GM23338 (cell line): ENCODE measurements at regions not wholly inside any gene's neighbourhood (a gene's known extent, or its start where the extent isn't known, plus 50 kb on each side); places are given as distances from the start of the nearest gene placed in this dataset.

ENCODE experiments used
- ATAC-seq: fragments of 200-7000 bp; cut with Tn5 transposase; 3 replicates; pipeline ENCODE4 v1.9.1; 2020
- DNase-seq: peaks from one replicate; pipeline ENCODE4 v3.0.0-alpha.2; 2015; ENCODE audit warnings: low spot score
- H2AFZ ChIP-seq: fragments of 200-600 bp; sonication (generic); 2 replicates; pipeline ENCODE4 v1.8.0; 2016; ENCODE audit warnings: antibody characterized with exemption, mild to moderate bottlenecking, moderate library complexity
- H3F3A ChIP-seq: fragments of 200-600 bp; sonication (generic); replicated peaks from 2 replicates; pipeline ENCODE4 v1.8.0; 2017; ENCODE audit warnings: antibody characterized with exemption, mixed run types, low read depth
- H3K27ac ChIP-seq: fragments of 200-600 bp; sonication (generic); 2 replicates; pipeline ENCODE4 v1.6.1; 2016; ENCODE audit warnings: low read depth
- H3K27me3 ChIP-seq: fragments of 200-600 bp; sonication (generic); 2 replicates; pipeline ENCODE4 v1.8.0; 2016; ENCODE audit warnings: mild to moderate bottlenecking, mixed run types, moderate library complexity; ENCODE audit not compliant: insufficient read depth
- H3K36me3 ChIP-seq: fragments of 200-600 bp; sonication (generic); 2 replicates; pipeline ENCODE4 v1.8.0; 2016; ENCODE audit warnings: mild to moderate bottlenecking; ENCODE audit not compliant: insufficient read depth
- H3K4me1 ChIP-seq: fragments of 200-600 bp; sonication (generic); 2 replicates; pipeline ENCODE4 v1.8.0; 2016; ENCODE audit warnings: mild to moderate bottlenecking, moderate library complexity; ENCODE audit not compliant: insufficient read depth
- H3K4me2 ChIP-seq: fragments of 200-600 bp; sonication (generic); 2 replicates; pipeline ENCODE4 v1.7.1; 2017; ENCODE audit warnings: mixed run types
- H3K4me3 ChIP-seq: fragments of 200-600 bp; sonication (generic); 2 replicates; pipeline ENCODE4 v1.6.1; 2016; ENCODE audit warnings: mixed run types
- H3K79me2 ChIP-seq: fragments of 200-600 bp; sonication (generic); replicated peaks from 2 replicates; pipeline ENCODE4 v1.8.0; 2017; ENCODE audit warnings: mild to moderate bottlenecking; ENCODE audit not compliant: insufficient read depth
- H3K9me2 ChIP-seq: fragments of 200-600 bp; sonication (generic); 2 replicates; pipeline ENCODE4 v1.8.0; 2017; ENCODE audit not compliant: insufficient read depth
- H4K20me1 ChIP-seq: fragments of 200-600 bp; sonication (generic); replicated peaks from 2 replicates; pipeline ENCODE4 v1.8.0; 2017; ENCODE audit warnings: mild to moderate bottlenecking; ENCODE audit not compliant: insufficient read depth
- H3K27ac Mint-ChIP-seq: 2 replicates; pipeline ENCODE4 v1.8.0; 2020; ENCODE audit warnings: inconsistent platforms, mild to moderate bottlenecking, moderate library complexity, mixed read lengths
- H3K27me3 Mint-ChIP-seq: 3 replicates; pipeline ENCODE4 v1.8.0; 2022; ENCODE audit warnings: low read depth, mild to moderate bottlenecking, moderate library complexity, mixed read lengths, inconsistent platforms; ENCODE audit not compliant: insufficient read depth, poor library complexity
- H3K36me3 Mint-ChIP-seq: 3 replicates; pipeline ENCODE4 v1.8.0; 2021; ENCODE audit warnings: low read depth, mild to moderate bottlenecking, inconsistent platforms, moderate library complexity, mixed read lengths
- H3K4me1 Mint-ChIP-seq: 3 replicates; pipeline ENCODE4 v1.8.0; 2020; ENCODE audit warnings: mild to moderate bottlenecking, inconsistent platforms, mixed read lengths
- H3K4me3 Mint-ChIP-seq: 3 replicates; pipeline ENCODE4 v1.8.0; 2021; ENCODE audit warnings: moderate library complexity, mild to moderate bottlenecking, inconsistent platforms, mixed read lengths
- H3K9me3 Mint-ChIP-seq: 3 replicates; pipeline ENCODE4 v1.8.0; 2020; ENCODE audit warnings: moderate library complexity, mild to moderate bottlenecking, inconsistent platforms, mixed read lengths
- CREB1 ChIP-seq: fragments of 250-450 bp; sonication (Bioruptor Pico); IDR thresholded peaks from 2 replicates; pipeline ENCODE4 v1.5.0; 2020; ENCODE audit warnings: low read depth, mild to moderate bottlenecking, moderate library complexity
- EZH2 ChIP-seq: fragments of 200-600 bp; sonication (generic); IDR thresholded peaks from one replicate; pipeline ENCODE4 v1.8.0; 2017; ENCODE audit warnings: antibody characterized with exemption, mild to moderate bottlenecking, low read depth; ENCODE audit not compliant: unreplicated experiment
- EZH2phosphoT487 ChIP-seq: fragments of 200-600 bp; sonication (generic); IDR thresholded peaks from one replicate; pipeline ENCODE4 v1.8.1; 2018; ENCODE audit warnings: antibody characterized with exemption; ENCODE audit not compliant: unreplicated experiment
- JUNB ChIP-seq: IDR thresholded peaks from one replicate; pipeline ENCODE4 v1.6.1; 2016; ENCODE audit warnings: antibody characterized with exemption; ENCODE audit not compliant: unreplicated experiment
- NANOG ChIP-seq: IDR thresholded peaks from 2 replicates; pipeline ENCODE4 v1.6.1; 2016; ENCODE audit warnings: antibody characterized with exemption, borderline replicate concordance
- POLR2AphosphoS5 ChIP-seq: IDR thresholded peaks from 2 replicates; pipeline ENCODE4 v1.6.1; 2016; ENCODE audit warnings: antibody characterized with exemption, low read depth
- ZNF331 ChIP-seq: fragments of 250-450 bp; sonication (Bioruptor Pico); IDR thresholded peaks from 2 replicates; pipeline ENCODE4 v1.5.0; 2020; ENCODE audit warnings: low read depth, mild to moderate bottlenecking, moderate library complexity
- TF ChIP-seq, protein P1 (sequence below), 2 experiments: fragments of 200-600 bp in 1 of 2; sonication (generic) in 1 of 2; conservative IDR thresholded peaks; 2 replicates each; pipeline versions ENCODE4 v1.5.1 to v1.6.1; 2016 to 2017; ENCODE audit warnings: antibody characterized with exemption in 2 of 2, low read depth in 2 of 2, mild to moderate bottlenecking in 2 of 2, moderate library complexity in 1 of 2
- TF ChIP-seq, protein P2 (sequence below): IDR thresholded peaks from one replicate; pipeline ENCODE4 v1.6.1; 2018; ENCODE audit warnings: antibody characterized with exemption; ENCODE audit not compliant: unreplicated experiment
- TF ChIP-seq, protein P3 (sequence below): fragments of 250-450 bp; sonication (Bioruptor Pico); IDR thresholded peaks from 2 replicates; pipeline ENCODE4 v1.5.0; 2020; ENCODE audit warnings: mild to moderate bottlenecking, moderate library complexity

DNA sequence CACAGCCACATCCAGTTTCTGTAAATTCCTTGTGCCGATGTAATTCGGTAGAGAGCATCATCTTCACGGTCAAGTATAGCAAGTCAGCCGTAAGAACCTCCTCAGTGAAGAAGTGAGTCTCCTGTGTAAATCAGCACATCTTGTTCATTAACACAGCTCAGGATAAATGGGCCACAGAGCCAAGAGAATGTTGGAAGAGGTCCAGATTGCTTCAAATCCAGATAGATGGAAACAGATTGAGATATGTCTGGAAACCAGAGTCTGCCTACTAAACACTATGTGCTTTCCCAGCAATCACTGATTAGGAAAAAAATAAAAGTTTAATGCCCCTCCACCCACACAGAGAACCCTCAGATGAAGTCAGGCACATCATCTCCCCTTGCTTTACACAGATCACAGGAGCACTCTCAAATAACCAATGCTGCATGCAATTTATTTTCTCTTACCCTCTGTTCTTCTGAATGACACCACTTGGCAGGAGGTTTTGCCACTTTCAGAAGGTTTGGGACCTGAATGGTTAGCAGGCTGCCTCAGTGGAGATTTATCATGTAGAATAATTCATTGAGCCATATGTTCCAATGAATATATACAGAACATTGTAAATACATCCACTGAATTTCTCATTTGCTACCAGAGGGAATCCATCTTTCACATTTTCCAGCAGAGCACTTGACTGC lies 357.7 kb downstream of the C4orf33 start (continued):
- TF ChIP-seq, protein P1, sequence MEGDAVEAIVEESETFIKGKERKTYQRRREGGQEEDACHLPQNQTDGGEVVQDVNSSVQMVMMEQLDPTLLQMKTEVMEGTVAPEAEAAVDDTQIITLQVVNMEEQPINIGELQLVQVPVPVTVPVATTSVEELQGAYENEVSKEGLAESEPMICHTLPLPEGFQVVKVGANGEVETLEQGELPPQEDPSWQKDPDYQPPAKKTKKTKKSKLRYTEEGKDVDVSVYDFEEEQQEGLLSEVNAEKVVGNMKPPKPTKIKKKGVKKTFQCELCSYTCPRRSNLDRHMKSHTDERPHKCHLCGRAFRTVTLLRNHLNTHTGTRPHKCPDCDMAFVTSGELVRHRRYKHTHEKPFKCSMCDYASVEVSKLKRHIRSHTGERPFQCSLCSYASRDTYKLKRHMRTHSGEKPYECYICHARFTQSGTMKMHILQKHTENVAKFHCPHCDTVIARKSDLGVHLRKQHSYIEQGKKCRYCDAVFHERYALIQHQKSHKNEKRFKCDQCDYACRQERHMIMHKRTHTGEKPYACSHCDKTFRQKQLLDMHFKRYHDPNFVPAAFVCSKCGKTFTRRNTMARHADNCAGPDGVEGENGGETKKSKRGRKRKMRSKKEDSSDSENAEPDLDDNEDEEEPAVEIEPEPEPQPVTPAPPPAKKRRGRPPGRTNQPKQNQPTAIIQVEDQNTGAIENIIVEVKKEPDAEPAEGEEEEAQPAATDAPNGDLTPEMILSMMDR (conservative IDR thresholded peaks at IDR 0.05; ENCODE audit: low read depth in 2 of 2) = no peak
- TF ChIP-seq JUNB (no peak), POLR2AphosphoS5 (no peak), EZH2 (no peak), ZNF331 (CRISPR knock-in tag) (no peak), EZH2phosphoT487 (no peak), CREB1 (CRISPR knock-in tag) (no peak), NANOG (no peak)
- TF ChIP-seq, protein P2, sequence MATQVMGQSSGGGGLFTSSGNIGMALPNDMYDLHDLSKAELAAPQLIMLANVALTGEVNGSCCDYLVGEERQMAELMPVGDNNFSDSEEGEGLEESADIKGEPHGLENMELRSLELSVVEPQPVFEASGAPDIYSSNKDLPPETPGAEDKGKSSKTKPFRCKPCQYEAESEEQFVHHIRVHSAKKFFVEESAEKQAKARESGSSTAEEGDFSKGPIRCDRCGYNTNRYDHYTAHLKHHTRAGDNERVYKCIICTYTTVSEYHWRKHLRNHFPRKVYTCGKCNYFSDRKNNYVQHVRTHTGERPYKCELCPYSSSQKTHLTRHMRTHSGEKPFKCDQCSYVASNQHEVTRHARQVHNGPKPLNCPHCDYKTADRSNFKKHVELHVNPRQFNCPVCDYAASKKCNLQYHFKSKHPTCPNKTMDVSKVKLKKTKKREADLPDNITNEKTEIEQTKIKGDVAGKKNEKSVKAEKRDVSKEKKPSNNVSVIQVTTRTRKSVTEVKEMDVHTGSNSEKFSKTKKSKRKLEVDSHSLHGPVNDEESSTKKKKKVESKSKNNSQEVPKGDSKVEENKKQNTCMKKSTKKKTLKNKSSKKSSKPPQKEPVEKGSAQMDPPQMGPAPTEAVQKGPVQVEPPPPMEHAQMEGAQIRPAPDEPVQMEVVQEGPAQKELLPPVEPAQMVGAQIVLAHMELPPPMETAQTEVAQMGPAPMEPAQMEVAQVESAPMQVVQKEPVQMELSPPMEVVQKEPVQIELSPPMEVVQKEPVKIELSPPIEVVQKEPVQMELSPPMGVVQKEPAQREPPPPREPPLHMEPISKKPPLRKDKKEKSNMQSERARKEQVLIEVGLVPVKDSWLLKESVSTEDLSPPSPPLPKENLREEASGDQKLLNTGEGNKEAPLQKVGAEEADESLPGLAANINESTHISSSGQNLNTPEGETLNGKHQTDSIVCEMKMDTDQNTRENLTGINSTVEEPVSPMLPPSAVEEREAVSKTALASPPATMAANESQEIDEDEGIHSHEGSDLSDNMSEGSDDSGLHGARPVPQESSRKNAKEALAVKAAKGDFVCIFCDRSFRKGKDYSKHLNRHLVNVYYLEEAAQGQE = no peak

DNA sequence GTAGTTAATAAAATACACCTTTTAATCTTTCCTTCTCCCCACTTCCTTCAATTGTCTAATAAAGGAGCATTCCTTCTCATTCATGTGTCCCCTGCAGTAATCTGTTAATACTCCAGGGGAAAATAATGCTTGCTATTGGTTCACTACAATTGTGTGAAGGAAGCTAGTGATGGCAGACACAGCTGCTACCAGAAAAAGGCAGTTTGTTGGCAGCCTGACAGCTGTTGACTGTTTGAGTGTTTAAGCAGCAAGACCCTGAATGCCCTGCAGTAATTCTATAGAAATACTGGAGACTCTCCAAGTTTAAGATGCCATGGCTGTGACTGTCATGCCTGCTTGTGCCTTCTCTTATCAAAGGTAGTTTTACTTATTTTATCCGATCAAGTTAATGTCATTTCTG lies 359.5 kb downstream of the C4orf33 start:
- Histone ChIP-seq H4K20me1 (no peaks in the 10 kb centered on the region), H2AFZ (no peak overlapping the region), H3K36me3 (no peaks in the 10 kb centered on the region), H3K9me2 (no peaks in the 10 kb centered on the region), H3F3A (no peaks in the 10 kb centered on the region), H3K4me1 (no peaks in the 10 kb centered on the region), H3K4me3 (no peak overlapping the region), H3K4me2 (no peak overlapping the region), H3K27me3 (no peaks in the 10 kb centered on the region), H3K79me2 (no peaks in the 10 kb centered on the region), H3K27ac (no peak overlapping the region)
- H3K27ac Mint-ChIP-seq = no peak overlapping the region
- ATAC-seq = no peak
- no peak for DNase-seq
- no peaks in the 10 kb centered on the region; the same call in 2 of the 3 replicates for H3K4me1 Mint-ChIP-seq
- H3K9me3 Mint-ChIP-seq = no peaks in the 10 kb centered on the region; the same call in 2 of the 3 replicates
- H3K27me3 Mint-ChIP-seq = no peaks in the 10 kb centered on the region
- H3K4me3 Mint-ChIP-seq = no peak overlapping the region
- H3K36me3 Mint-ChIP-seq = no peaks in the 10 kb centered on the region
- no peak for TF ChIP-seq NANOG
- TF ChIP-seq EZH2 = no peak
- no peak for TF ChIP-seq POLR2AphosphoS5
- no peak for TF ChIP-seq EZH2phosphoT487
- TF ChIP-seq, protein P1 (conservative IDR thresholded peaks at IDR 0.05; ENCODE audit: low read depth in 2 of 2) = no peak
- TF ChIP-seq ZNF331 (CRISPR knock-in tag) = no peak
- TF ChIP-seq, protein P3, sequence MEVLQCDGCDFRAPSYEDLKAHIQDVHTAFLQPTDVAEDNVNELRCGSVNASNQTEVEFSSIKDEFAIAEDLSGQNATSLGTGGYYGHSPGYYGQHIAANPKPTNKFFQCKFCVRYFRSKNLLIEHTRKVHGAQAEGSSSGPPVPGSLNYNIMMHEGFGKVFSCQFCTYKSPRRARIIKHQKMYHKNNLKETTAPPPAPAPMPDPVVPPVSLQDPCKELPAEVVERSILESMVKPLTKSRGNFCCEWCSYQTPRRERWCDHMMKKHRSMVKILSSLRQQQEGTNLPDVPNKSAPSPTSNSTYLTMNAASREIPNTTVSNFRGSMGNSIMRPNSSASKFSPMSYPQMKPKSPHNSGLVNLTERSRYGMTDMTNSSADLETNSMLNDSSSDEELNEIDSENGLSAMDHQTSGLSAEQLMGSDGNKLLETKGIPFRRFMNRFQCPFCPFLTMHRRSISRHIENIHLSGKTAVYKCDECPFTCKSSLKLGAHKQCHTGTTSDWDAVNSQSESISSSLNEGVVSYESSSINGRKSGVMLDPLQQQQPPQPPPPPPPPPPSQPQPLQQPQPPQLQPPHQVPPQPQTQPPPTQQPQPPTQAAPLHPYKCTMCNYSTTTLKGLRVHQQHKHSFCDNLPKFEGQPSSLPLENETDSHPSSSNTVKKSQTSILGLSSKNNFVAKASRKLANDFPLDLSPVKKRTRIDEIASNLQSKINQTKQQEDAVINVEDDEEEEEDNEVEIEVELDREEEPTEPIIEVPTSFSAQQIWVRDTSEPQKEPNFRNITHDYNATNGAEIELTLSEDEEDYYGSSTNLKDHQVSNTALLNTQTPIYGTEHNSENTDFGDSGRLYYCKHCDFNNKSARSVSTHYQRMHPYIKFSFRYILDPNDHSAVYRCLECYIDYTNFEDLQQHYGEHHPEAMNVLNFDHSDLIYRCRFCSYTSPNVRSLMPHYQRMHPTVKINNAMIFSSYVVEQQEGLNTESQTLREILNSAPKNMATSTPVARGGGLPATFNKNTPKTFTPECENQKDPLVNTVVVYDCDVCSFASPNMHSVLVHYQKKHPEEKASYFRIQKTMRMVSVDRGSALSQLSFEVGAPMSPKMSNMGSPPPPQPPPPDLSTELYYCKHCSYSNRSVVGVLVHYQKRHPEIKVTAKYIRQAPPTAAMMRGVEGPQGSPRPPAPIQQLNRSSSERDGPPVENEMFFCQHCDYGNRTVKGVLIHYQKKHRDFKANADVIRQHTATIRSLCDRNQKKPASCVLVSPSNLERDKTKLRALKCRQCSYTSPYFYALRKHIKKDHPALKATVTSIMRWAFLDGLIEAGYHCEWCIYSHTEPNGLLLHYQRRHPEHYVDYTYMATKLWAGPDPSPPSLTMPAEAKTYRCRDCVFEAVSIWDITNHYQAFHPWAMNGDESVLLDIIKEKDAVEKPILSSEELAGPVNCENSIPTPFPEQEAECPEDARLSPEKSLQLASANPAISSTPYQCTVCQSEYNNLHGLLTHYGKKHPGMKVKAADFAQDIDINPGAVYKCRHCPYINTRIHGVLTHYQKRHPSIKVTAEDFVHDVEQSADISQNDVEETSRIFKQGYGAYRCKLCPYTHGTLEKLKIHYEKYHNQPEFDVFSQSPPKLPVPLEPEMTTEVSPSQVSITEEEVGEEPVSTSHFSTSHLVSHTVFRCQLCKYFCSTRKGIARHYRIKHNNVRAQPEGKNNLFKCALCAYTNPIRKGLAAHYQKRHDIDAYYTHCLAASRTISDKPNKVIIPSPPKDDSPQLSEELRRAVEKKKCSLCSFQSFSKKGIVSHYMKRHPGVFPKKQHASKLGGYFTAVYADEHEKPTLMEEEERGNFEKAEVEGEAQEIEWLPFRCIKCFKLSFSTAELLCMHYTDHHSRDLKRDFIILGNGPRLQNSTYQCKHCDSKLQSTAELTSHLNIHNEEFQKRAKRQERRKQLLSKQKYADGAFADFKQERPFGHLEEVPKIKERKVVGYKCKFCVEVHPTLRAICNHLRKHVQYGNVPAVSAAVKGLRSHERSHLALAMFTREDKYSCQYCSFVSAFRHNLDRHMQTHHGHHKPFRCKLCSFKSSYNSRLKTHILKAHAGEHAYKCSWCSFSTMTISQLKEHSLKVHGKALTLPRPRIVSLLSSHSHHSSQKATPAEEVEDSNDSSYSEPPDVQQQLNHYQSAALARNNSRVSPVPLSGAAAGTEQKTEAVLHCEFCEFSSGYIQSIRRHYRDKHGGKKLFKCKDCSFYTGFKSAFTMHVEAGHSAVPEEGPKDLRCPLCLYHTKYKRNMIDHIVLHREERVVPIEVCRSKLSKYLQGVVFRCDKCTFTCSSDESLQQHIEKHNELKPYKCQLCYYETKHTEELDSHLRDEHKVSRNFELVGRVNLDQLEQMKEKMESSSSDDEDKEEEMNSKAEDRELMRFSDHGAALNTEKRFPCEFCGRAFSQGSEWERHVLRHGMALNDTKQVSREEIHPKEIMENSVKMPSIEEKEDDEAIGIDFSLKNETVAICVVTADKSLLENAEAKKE (CRISPR knock-in tag) = no peak
